ENCODE measurements at regions not wholly inside any gene's neighbourhood (a gene's known extent, or its start where the extent isn't known, plus 50 kb on each side); places are given as distances from the start of the nearest gene placed in this dataset.

DNA sequence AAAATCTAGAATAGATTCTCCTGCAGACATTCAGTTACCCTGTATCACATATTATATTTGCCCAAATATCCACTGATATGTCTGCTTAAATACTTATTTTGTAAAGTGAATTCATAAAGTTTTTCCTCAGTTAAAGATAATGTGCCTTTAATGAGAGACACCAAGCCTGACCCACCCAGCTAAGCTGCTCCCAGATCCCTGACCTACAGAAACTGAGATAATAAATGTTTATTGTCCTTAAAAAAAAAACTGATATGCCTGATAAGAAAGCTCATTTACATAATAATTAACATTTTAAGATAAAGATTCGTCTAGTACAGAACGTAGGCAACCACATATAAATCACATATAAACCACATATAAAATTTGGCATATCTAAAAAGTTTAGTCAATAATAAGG lies 161.7 kb upstream of the RAP2B start:
- Histone ChIP-seq H3K27ac (no peak overlapping the region), H3K9me3 (ENCODE audit: low read depth) (no peaks in the 10 kb centered on the region), H3K27me3 (no peaks in the 10 kb centered on the region), H3K36me3 (no peaks in the 10 kb centered on the region), H3K4me1 (ENCODE audit: low read depth) (no peaks in the 10 kb centered on the region), H3K4me3 (no peak overlapping the region)
- DNase-seq (ENCODE audit: low read depth in 1 of 2, low spot score in 1 of 2), result no peak
- TF ChIP-seq, protein P1, sequence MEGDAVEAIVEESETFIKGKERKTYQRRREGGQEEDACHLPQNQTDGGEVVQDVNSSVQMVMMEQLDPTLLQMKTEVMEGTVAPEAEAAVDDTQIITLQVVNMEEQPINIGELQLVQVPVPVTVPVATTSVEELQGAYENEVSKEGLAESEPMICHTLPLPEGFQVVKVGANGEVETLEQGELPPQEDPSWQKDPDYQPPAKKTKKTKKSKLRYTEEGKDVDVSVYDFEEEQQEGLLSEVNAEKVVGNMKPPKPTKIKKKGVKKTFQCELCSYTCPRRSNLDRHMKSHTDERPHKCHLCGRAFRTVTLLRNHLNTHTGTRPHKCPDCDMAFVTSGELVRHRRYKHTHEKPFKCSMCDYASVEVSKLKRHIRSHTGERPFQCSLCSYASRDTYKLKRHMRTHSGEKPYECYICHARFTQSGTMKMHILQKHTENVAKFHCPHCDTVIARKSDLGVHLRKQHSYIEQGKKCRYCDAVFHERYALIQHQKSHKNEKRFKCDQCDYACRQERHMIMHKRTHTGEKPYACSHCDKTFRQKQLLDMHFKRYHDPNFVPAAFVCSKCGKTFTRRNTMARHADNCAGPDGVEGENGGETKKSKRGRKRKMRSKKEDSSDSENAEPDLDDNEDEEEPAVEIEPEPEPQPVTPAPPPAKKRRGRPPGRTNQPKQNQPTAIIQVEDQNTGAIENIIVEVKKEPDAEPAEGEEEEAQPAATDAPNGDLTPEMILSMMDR (IDR thresholded peaks at IDR 0.05; ENCODE audit: low read depth, low read length), result no peak

DNA sequence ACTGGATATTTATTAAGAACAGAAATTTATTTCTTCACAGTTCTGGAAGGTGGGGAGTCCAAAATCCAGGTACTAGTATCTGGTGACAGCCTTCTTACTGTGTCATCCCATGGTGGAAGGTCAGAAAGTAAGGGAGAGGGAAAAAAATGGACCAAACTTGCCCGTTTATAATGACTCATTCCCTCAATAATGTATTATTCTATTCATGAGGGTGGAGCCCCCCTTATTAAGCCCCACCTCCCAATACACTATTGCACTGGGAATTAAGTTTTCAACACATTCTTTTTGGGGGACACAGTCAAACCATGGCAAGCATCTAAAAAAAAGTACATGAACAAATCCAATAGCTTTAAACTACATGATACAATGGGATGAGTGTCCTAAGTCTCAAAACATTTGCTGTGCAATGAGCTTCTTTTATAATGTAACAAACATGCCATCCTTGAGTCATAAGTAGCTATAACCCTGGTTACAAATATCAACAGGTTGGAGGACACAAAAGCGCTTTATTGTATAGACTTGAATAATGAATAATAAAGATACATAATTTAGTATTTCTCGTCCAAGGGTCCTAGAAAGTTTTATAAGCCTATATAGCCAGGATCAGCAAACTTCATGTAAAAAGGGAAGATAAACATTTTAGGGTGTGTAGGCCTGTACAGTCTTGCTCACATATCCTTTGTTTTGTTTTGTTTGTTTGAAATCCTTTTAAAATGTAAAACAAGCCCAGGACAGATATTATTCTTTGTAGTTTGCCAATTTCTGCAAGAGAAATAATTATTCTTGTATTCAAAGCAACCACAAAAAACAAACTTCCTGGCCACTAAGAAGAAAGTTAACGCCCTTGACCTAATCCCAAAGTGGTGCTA lies 160.6 kb upstream of the RAP2B start:
- Histone ChIP-seq H3K4me3 (no peak overlapping the region), H3K27ac (no peak overlapping the region), H3K9me3 (ENCODE audit: low read depth) (no peaks in the 10 kb centered on the region), H3K36me3 (no peaks in the 10 kb centered on the region), H3K4me1 (ENCODE audit: low read depth) (no peaks in the 10 kb centered on the region), H3K27me3 (no peaks in the 10 kb centered on the region)
- no peak for DNase-seq (ENCODE audit: low read depth in 1 of 2, low spot score in 1 of 2)
- TF ChIP-seq, protein P1 (IDR thresholded peaks at IDR 0.05; ENCODE audit: low read depth, low read length), result no peak

- H3K27ac ChIP-seq, result no peak overlapping the region
- no peaks in the 10 kb centered on the region for H3K36me3 ChIP-seq
- no peak for DNase-seq (ENCODE audit: low read depth in 1 of 2, low spot score in 1 of 2)
- H3K4me1 ChIP-seq (ENCODE audit: low read depth), result no peaks in the 10 kb centered on the region
- H3K9me3 ChIP-seq (ENCODE audit: low read depth), result no peaks in the 10 kb centered on the region
- H3K27me3 ChIP-seq, result no peaks in the 10 kb centered on the region
- TF ChIP-seq, protein P1 (IDR thresholded peaks at IDR 0.05; ENCODE audit: low read depth, low read length), result no peak
- H3K4me3 ChIP-seq, result no peak overlapping the region
These were observed 158.6 kb upstream of the RAP2B start for GRCh38 chr3:153003441-153003840.

DNA sequence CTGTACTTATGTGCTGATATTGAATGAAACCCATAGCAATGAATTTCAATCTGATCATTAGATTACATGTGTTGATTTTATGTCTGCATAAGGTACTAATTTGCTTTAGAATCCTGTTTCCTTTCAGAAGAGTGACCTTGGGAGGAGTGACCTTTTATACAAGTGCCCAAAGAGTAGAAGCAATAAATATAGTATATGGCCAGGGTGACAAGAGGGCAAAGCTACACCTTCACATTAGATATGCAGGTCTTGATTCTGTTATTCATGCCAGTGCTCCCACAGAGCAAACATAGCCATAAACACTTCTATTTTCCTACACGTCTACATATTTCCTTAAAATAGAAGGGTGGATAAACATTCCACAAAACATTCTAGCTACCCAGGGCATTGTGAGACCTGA lies 158.2 kb upstream of the RAP2B start:
- no peak overlapping the region for H3K27ac ChIP-seq
- no peak for DNase-seq (ENCODE audit: low read depth in 1 of 2, low spot score in 1 of 2)

GRCh38 chr3:153008226-153008625 lies 153.8 kb upstream of the RAP2B start:
- H3K4me3 ChIP-seq, result no peak overlapping the region
- TF ChIP-seq, protein P1 (IDR thresholded peaks at IDR 0.05; ENCODE audit: low read depth, low read length), result no peak
- DNase-seq (ENCODE audit: low read depth in 1 of 2, low spot score in 1 of 2), result no peak
- H3K27me3 ChIP-seq, result no peaks in the 10 kb centered on the region
- H3K9me3 ChIP-seq (ENCODE audit: low read depth), result no peaks in the 10 kb centered on the region
- H3K36me3 ChIP-seq, result no peaks in the 10 kb centered on the region
- H3K4me1 ChIP-seq (ENCODE audit: low read depth), result no peaks in the 10 kb centered on the region
- no peak overlapping the region for H3K27ac ChIP-seq

More for the DNA sequence above, 158.2 kb upstream of the RAP2B start:
- TF ChIP-seq, protein P1 (IDR thresholded peaks at IDR 0.05; ENCODE audit: low read depth, low read length), result no peak
- no peaks in the 10 kb centered on the region for H3K36me3 ChIP-seq
- no peak overlapping the region for H3K4me3 ChIP-seq
- no peaks in the 10 kb centered on the region for H3K9me3 ChIP-seq (ENCODE audit: low read depth)
- no peaks in the 10 kb centered on the region for H3K27me3 ChIP-seq
- no peaks in the 10 kb centered on the region for H3K4me1 ChIP-seq (ENCODE audit: low read depth)
